BLaER1 treated with 17β-estradiol and CSF1 and Interleukin-3, amounts not matched to agents 10 nM and 100 nM (cell line): ENCODE measurements at regions not wholly inside any gene's neighbourhood (a gene's known extent, or its start where the extent isn't known, plus 50 kb on each side); places are given as distances from the start of the nearest gene placed in this dataset.

Experiments used
- H3K27ac ChIP-seq, 11 experiments: shearing (Covaris generic); formaldehyde crosslinking; 2 replicates each; pipeline ENCODE4 v1.8.1; 2022
- H3K27me3 ChIP-seq, 11 experiments: shearing (Covaris generic); formaldehyde crosslinking; 2 replicates each; pipeline ENCODE4 v1.8.1; 2022
- H3K36me3 ChIP-seq, 11 experiments: shearing (Covaris generic); formaldehyde crosslinking; 2 replicates each; pipeline ENCODE4 v1.8.1; 2022
- H3K4me1 ChIP-seq, 10 experiments: shearing (Covaris generic); formaldehyde crosslinking; 2 replicates each; pipeline ENCODE4 v1.8.1; 2022
- H3K4me2 ChIP-seq, 11 experiments: shearing (Covaris generic); formaldehyde crosslinking; 2 replicates each; pipeline ENCODE4 v1.8.1; 2022
- H3K4me3 ChIP-seq, 10 experiments: shearing (Covaris generic); formaldehyde crosslinking; 2 replicates each; pipeline ENCODE4 v1.8.1; 2022
- H3K9ac ChIP-seq, 11 experiments: shearing (Covaris generic); formaldehyde crosslinking; 2 replicates each; pipeline ENCODE4 v1.8.1; 2022
- H3K9me3 ChIP-seq, 11 experiments: shearing (Covaris generic); formaldehyde crosslinking; replicated peaks in 1 of 11; 2 replicates each; pipeline ENCODE4 v1.8.1; 2022
- H4K20me1 ChIP-seq, 11 experiments: shearing (Covaris generic); formaldehyde crosslinking; 2 replicates each; pipeline ENCODE4 v1.8.1; 2022
- Cebpa-rat ChIP-seq, 11 experiments: shearing (Covaris generic); IDR thresholded peaks; 2 replicates each; pipeline ENCODE4 v1.8.1; 2022

- no peak overlapping the region for H3K4me3 ChIP-seq
- H3K27me3 ChIP-seq: no peaks in the 10 kb centered on the region
- no peak overlapping the region for H3K9ac ChIP-seq
- no peaks in the 10 kb centered on the region for H4K20me1 ChIP-seq
- no peak for TF ChIP-seq Cebpa-rat (IDR thresholded peaks at IDR 0.05)
- no peak overlapping the region for H3K27ac ChIP-seq
- no peak overlapping the region for H3K4me2 ChIP-seq
- H3K9me3 ChIP-seq: no peaks in the 10 kb centered on the region
- H3K4me1 ChIP-seq: no peaks in the 10 kb centered on the region
- H3K36me3 ChIP-seq: no peaks in the 10 kb centered on the region
These were observed 426.1 kb upstream of the THBS1 start for GRCh38 chr15:39154776-39155175.

GRCh38 chr15:39156166-39156565, 424.7 kb upstream of the THBS1 start:
- Histone ChIP-seq H3K4me3 (no peak overlapping the region), H3K4me2 (no peak overlapping the region), H3K9me3 (no peaks in the 10 kb centered on the region), H3K27me3 (no peaks in the 10 kb centered on the region), H3K9ac (no peak overlapping the region), H4K20me1 (no peaks in the 10 kb centered on the region), H3K27ac (no peak overlapping the region), H3K4me1 (no peaks in the 10 kb centered on the region), H3K36me3 (no peaks in the 10 kb centered on the region)
- TF ChIP-seq Cebpa-rat (IDR thresholded peaks at IDR 0.05): no peak

- Histone ChIP-seq H3K4me2 (no peak overlapping the region), H4K20me1 (no peaks in the 10 kb centered on the region), H3K9ac (no peak overlapping the region), H3K4me3 (no peak overlapping the region), H3K27ac (no peak overlapping the region), H3K36me3 (no peaks in the 10 kb centered on the region), H3K9me3 (no peaks in the 10 kb centered on the region), H3K27me3 (no peaks in the 10 kb centered on the region), H3K4me1 (no peaks in the 10 kb centered on the region)
- no peak for TF ChIP-seq Cebpa-rat (IDR thresholded peaks at IDR 0.05)
These were observed 424.1 kb upstream of the THBS1 start for GRCh38 chr15:39156646-39157250.

GRCh38 chr15:39157882-39158281, 423.0 kb upstream of the THBS1 start:
- no peaks in the 10 kb centered on the region for H3K36me3 ChIP-seq
- no peak overlapping the region for H3K4me3 ChIP-seq
- no peak for TF ChIP-seq Cebpa-rat (IDR thresholded peaks at IDR 0.05)
- no peak overlapping the region for H3K4me2 ChIP-seq
- H3K4me1 ChIP-seq: no peaks in the 10 kb centered on the region
- no peak overlapping the region for H3K9ac ChIP-seq
- no peaks in the 10 kb centered on the region; a peak in 1 of 22 replicates for H3K9me3 ChIP-seq
- H3K27me3 ChIP-seq: no peaks in the 10 kb centered on the region
- H4K20me1 ChIP-seq: no peaks in the 10 kb centered on the region
- no peak overlapping the region for H3K27ac ChIP-seq

- TF ChIP-seq Cebpa-rat (IDR thresholded peaks at IDR 0.05): no peak
- no peaks in the 10 kb centered on the region for H4K20me1 ChIP-seq
- H3K27ac ChIP-seq: no peak overlapping the region
- no peaks in the 10 kb centered on the region for H3K4me1 ChIP-seq
- H3K4me2 ChIP-seq: no peak overlapping the region
- H3K27me3 ChIP-seq: no peaks in the 10 kb centered on the region
- no peak overlapping the region for H3K4me3 ChIP-seq
- H3K36me3 ChIP-seq: no peaks in the 10 kb centered on the region
- H3K9ac ChIP-seq: no peak overlapping the region
- no peaks in the 10 kb centered on the region; a peak in 1 of 22 replicates for H3K9me3 ChIP-seq
These were observed 421.0 kb upstream of the THBS1 start for GRCh38 chr15:39159833-39160232.

- Histone ChIP-seq H3K4me2 (no peak overlapping the region), H3K4me3 (no peak overlapping the region)
These were observed 419.8 kb upstream of the THBS1 start for GRCh38 chr15:39161096-39161495.

GRCh38 chr15:39165020-39165706, 415.7 kb upstream of the THBS1 start:
- Histone ChIP-seq H3K4me1 (no peaks in the 10 kb centered on the region), H3K27ac (no peak overlapping the region)

More at GRCh38 chr15:39161096-39161495, 419.8 kb upstream of the THBS1 start:
- Histone ChIP-seq H4K20me1 (no peaks in the 10 kb centered on the region), H3K27ac (no peak overlapping the region), H3K9me3 (no peaks in the 10 kb centered on the region; a peak in 1 of 22 replicates), H3K4me1 (no peaks in the 10 kb centered on the region), H3K9ac (no peak overlapping the region), H3K36me3 (no peaks in the 10 kb centered on the region), H3K27me3 (no peaks in the 10 kb centered on the region)
- TF ChIP-seq Cebpa-rat (IDR thresholded peaks at IDR 0.05): no peak

GRCh38 chr15:39167164-39168058, 413.5 kb upstream of the THBS1 start:
- H3K4me1 ChIP-seq: peaks cover 5 to 10% (median 8%) of the 10 kb centered on the region in 10 experiments
- no peak overlapping the region for H3K4me2 ChIP-seq
- no peaks in the 10 kb centered on the region; a peak in 1 of 22 replicates for H3K9me3 ChIP-seq
- H4K20me1 ChIP-seq: no peaks in the 10 kb centered on the region
- H3K4me3 ChIP-seq: no peak overlapping the region
- H3K9ac ChIP-seq: no peak overlapping the region
- H3K27me3 ChIP-seq: no peaks in the 10 kb centered on the region
- H3K36me3 ChIP-seq: no peaks in the 10 kb centered on the region
- no peak for TF ChIP-seq Cebpa-rat (IDR thresholded peaks at IDR 0.05)
- H3K27ac ChIP-seq: no peak overlapping the region

More at GRCh38 chr15:39165020-39165706, 415.7 kb upstream of the THBS1 start:
- no peaks in the 10 kb centered on the region; a peak in 1 of 22 replicates for H3K9me3 ChIP-seq
- H3K36me3 ChIP-seq: no peaks in the 10 kb centered on the region
- TF ChIP-seq Cebpa-rat (IDR thresholded peaks at IDR 0.05): no peak
- H3K4me3 ChIP-seq: no peak overlapping the region
- no peaks in the 10 kb centered on the region for H3K27me3 ChIP-seq
- H3K4me2 ChIP-seq: no peak overlapping the region
- no peaks in the 10 kb centered on the region for H4K20me1 ChIP-seq
- H3K9ac ChIP-seq: no peak overlapping the region

- Histone ChIP-seq H3K9me3 (no peaks in the 10 kb centered on the region), H3K36me3 (no peaks in the 10 kb centered on the region), H4K20me1 (no peaks in the 10 kb centered on the region), H3K4me1 (peaks cover 12 to 18% (median 16%) of the 10 kb centered on the region in 10 experiments), H3K27ac (peak overlapping the region in 4 of 11 experiments; percentile 21 to 28 (median 27); a peak in 3 of 22 replicates), H3K9ac (0 out of 22 replicates have a peak overlapping the region, but pooled peaks of 1 of the 11 experiments have one; percentile 11), H3K27me3 (no peaks in the 10 kb centered on the region), H3K4me2 (peak overlapping the region; percentile 25 to 69 (median 41); a peak in 19 of 22 replicates), H3K4me3 (no peak overlapping the region)
- no peak for TF ChIP-seq Cebpa-rat (IDR thresholded peaks at IDR 0.05)
These were observed 408.9 kb upstream of the THBS1 start for GRCh38 chr15:39171944-39172368.
